NCI-H2196 (cell line): ENCODE measurements at regions not wholly inside any gene's neighbourhood (a gene's known extent, or its start where the extent isn't known, plus 50 kb on each side); places are given as distances from the start of the nearest gene placed in this dataset.

Source experiments
- DNase-seq: peaks from one replicate; lab custom pipeline; 2025; ENCODE audit not compliant: unreplicated experiment; lab: John Stamatoyannopoulos, UW

DNA sequence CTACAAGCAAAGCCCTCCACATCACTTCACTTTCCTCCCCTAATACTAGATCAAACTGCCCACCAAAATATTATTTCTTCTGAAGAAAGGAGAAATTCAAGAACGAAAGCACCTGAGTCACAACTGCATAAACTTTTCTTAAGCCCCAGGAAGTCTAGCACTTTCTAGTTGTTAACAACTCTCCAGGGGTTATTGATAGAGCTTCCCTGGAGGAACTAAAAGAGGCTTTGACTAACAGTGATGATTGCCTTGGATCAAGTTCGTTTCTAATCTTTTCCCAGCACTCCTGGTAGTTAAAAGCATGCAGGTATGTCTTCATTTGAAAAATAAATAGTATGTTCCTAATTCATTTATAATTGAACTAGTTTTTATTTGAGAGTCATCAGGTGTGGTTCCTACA lies 917.0 kb downstream of the TUSC7 start:
- no peak for DNase-seq

DNA sequence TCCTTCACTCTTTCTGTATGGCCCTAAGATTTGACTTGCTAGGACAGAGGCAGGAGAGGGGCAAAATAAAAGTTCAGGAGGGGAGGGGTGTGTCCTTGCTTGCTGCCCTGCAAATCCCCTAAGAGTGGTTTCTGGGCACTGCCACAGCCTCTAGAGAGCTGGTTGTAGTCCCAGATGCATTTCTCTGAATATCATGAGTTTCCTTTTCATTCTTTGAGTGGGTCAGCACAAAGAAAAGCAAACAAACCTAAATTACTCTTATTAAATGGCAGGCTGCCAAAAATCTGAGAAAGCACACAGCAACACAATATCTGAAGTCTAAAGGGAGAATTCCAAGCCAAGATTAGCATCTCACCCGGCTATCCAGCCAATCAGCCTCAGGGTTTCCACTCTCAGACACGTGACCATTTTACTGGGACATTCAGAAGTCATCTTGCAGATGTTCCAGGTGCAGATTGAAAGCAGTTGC lies 919.3 kb downstream of the TUSC7 start:
- DNase-seq: peak; percentile 98

DNA sequence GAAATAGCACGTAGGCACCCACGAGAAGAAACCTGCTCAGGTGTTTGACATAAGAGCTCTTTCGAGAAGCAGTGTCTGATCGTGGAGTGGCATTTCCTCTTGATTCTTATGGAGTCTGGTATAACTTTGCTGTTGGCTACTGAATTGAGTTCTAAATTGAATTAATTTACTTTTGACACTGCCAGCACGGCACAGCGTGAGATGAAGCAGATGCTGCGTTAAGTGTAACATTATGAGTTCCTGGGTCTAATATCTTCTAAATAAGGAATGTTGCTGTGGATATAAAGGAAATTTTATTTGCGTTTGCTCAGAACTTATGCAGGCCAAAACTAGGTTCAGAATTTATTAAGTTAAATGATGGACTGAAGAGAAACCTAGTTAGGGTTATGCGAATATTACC lies 919.9 kb downstream of the TUSC7 start:
- DNase-seq: no peak

DNA sequence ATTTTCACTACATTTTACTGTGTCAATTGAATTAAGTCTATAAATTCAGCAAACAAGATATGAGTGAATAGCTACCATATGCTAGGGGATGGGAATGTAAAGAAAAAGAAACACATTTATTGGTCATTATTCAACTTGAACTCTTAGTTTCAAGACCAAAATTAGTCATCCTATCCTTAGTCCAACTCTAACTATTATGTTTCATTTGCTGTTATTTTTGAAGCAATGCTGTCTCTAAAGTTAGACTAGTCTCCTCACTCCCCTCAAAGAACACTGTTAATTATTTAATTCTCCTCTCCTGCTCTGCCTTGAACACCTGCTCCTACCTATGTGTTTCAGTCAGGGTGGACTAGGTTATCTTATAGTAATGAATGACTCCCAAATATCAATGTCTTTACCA lies 920.9 kb downstream of the TUSC7 start:
- no peak for DNase-seq

DNA sequence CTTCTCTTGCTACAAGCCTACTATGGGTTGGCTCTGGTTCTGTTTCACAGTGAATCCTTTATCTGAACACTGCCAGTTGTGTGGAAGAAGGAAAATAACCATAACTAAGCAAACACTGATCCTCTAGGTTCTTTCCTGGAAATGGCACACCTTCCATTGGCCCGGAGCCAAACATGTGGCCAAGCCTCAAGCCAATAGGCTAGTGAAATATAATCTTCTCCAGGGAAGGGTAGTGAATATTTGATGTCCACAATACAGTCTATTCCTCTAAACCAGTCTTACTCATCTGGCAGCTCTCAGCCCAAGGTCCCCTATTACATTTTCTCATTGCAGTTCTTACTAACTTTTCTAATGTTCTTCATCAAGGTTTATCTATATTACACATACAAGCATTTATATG lies 921.3 kb downstream of the TUSC7 start:
- DNase-seq: peak; percentile 91

DNA sequence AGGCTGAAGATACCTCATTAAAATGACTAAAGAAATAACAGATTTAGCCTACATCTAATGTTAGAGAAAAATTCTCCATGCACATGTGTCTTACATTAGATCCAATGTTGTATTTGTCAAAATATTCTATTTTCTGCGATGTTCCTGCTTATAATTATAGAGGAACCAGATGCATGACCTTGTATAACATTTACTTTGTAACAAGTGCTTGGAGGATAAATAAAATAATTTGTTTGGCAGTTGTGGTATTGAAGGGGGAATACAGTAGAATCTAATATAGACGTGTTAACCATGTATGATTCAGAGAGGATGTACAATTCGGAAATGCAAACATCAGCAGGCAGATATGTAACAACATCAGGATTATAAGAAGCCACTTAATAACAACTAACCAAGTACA lies 922.2 kb downstream of the TUSC7 start:
- no peak for DNase-seq

DNA sequence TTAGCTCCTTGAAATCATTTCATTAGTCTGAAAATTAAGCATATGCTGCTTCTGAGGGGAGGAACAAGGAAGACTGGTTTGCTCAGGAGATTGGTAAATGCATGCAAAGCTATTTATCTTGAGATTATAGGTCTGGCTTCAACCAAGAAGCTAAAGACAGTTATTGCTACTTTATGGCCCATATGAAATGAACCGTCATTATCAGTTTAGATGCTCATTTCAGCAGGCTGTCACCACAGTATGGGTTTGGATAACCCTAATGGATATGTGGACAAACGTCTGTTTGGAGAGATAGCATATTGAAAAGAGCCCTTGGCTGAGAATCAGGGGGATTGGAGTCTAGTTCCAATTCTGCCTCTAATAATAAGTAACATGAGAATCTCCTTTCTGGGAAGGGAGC lies 922.6 kb downstream of the TUSC7 start:
- no peak for DNase-seq

DNA sequence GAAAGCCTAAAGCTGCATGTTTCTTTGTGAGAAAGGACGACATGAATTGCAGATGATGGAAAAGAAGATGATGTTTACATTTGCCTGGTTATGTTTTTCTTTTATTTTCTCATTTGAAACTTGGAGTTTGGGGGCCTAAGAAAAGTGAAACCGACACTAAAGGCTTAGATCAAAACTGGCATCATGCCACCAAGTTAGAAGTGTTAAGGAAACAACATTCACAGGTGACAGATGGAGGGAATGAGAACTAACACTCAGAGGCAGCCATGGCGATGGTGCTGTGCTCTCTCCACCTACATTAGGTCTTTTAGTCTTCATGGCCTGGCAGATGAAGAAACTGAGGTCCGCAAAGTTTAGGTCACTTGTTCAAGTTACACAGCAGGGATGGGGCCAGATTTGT lies 923.6 kb downstream of the TUSC7 start:
- no peak for DNase-seq

DNA sequence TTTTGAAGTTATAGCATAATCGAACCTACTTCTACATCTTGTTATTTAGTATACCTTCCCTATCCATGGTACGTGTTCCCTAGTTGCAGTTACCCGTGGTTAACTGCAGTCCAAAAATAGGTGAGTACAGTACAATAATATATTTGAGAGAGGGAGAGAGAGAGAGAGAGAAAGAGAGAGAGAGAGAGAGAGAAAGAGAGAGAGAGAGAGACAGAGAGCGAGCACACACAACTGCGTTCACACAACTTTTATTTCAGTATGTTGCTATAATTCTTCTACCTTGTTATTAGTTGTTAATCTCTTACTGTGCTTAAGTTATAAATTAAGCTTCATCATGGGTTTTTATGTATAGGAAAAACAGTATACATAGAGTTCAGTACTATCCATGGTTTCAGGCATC lies 928.1 kb downstream of the TUSC7 start:
- DNase-seq: no peak

DNA sequence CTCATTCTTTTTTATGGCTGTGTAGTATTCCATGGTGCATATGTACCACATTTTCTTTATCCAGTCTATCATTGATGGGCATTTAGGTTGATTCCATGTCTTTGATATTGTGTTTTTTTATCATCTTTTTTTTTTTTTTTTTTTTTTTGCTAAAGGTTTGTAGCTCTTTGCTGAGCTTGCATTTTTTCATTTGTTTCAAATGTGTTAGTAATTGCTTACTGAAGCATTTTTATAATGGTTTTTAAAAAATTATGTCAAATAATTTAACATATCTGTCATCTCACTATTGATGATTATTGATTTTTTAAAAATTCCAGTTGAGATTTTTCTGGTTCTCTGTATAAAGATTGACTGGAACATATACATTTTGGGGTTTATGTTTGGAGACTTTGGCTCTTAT lies 934.6 kb downstream of the TUSC7 start:
- DNase-seq: no peak

DNA sequence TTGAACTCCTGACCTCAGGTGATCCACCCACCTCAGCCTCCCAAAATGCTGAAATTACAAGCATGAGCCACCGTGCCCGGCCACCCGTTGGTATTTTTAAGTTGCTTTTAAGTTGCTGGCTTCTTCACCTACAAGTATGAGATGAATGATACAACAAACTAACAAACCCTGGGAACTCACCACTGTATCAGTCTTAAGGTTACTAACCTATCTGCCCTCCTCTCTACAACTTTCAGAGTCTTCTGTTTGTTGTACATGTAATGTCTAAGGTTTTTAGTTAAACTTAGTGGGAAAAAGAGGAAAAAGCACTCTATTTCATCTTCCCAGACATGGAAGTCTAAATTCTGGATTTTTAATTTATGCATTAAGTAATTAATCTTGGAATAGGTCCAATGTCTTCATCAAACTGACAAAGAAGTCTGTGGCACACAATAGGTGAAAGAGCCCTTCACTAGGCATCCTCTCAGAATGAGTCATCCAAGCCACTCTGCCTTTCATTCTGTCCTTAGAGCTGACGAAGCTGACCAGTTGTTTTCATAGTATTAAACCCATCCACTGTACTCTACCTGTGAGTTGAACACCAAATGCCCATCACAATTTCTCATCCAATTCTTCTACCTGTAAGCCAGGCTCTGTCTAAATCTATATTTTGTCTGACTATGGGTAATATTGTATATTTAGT lies 936.1 kb downstream of the TUSC7 start:
- DNase-seq: peak; percentile 52

DNA sequence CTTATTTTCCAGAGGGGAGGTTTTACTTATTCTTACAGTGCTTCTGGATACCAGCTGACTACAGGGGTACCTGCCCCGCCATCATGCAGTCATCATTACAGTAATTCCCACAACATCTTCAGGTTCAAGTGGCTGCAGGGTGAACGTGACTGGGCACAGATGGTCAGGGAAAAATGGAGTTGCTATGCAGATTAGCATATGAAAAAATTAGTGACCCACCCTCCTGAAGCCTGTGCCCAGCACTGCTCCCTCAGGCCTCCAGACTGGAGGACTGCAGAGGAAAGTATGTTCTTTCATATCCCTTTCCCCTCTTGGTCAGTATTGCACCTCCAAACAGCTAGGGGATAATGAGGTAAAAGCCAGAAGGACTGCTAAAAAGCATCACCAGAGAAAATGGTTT lies 937.9 kb downstream of the TUSC7 start:
- no peak for DNase-seq

DNA sequence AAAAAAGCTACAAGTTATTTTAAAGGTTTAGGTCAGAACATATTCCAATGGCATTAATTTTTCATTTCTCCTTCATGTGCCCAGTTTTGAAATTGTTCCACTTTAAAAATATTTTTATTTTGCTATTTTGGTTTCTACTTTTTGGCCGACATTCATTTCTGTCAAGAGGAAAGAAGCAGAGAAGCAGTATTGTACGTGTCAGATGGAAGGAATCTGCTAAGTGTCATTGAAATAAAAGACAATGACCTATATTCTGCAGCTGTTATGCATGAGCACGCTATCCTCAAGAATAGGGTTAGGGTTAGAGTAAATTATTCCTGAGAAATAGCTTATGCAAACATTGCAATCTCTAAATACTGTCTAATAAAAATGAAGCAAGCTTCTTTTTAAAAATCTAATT lies 941.7 kb downstream of the TUSC7 start:
- no peak for DNase-seq

DNA sequence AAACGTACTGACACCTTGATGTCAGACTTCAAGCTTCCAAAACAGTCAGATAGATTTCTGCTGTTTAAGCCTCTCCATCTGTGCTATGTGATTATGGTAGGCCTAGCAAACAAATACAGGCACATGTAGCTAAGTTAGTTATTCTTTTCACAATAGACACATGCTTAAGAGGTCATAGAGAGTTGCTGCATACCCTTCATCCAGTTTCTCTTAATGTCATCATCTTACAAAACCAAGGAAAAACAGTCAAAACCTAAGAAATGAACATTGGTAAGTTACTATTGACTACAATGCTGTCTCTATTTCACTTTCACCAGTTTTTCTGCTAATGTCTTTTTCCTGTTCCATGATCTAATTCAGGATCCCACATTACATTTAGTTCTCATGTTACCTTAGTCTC lies 946.8 kb downstream of the TUSC7 start:
- no peak for DNase-seq

DNA sequence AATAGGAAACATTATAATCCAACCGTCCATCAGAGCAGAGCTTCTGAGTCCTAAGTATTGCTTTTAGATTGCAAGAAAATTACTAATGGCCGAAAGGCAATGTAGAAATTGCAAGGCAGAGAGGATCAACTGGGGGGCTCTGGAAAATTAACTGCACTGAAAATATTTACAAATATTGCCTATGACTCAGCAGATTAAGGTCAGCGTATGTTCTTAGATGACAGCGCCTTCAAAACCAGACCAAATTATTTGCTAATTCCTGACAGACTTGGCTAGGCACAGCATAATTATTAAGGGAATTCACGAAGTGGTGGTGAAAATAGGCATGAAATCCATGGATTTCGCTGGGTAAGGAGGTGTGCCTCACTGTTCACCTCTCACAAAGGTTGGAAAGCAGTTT lies 947.7 kb downstream of the TUSC7 start:
- no peak for DNase-seq

DNA sequence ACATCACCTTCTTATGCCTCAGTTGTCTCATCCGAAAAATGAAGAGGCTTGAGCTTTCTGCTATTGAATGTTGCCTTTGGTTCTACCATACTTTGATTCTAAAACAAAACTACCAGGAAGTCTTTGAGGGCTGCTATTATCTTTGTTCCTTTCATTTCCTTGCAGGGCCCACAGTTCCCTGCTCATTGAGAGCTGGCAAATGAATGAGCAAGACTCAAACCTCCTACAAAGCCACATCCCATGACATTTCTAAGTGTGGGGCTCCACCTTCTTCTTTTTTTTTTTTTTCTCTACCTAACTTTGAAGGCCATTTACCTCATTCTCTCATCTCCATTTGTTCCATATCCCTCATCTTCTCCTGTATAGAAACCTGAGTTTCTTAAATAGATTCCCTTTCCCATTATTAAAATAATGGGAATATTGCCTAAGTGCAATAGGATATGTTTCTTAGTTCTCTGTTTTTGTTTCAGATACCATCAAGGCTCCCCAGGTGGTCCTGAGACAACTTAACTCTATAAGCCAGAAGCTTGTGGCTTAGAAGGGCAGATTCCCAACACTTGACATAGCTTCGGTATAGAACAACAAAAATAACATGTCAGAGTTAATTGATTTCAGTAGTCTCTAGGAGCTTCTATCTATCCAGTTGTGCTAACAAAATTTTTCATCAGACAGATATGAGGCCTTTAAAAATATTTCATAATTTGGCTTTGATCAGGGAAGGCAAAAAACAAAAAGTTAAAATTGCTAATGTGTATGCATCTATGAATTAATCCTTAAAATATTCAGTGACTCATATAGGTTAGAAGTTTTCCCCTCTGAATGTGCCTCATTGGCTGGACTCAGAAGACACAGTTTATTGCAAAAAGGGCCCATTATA lies 951.6 kb downstream of the TUSC7 start:
- no peak for DNase-seq

DNA sequence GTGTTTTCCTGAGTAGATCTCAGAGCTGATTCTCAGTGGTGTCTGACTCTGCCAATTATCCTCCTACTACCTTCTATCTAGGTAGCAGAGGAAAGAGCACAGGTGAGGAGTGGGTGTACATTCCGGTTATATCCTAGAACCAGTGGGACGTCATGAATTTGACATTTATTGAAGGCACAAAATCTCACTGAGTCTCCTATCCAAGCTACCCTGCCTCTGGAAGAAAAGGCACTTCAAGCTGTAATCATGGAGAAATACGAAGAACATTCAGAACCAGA lies 952.2 kb downstream of the TUSC7 start:
- no peak for DNase-seq

DNA sequence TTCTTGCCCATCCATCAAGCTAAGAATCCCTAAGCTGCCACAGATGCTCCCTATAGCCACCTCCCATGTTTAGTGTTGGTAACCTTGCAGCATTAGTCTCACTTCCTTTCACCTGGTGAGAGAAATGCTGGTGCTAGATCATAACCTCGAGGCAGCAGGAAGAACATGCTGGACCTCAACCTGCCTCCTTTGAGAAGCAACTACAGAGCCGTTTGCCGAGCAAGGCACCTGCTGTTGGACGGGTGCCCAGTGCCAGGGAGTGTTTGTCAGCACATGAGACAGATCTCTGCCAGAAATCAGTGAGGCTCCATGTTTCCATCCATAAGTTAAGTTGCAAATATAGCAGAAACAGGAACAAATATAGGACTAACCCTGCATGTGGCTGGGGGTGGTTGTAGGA lies 955.7 kb downstream of the TUSC7 start:
- peak; percentile 84 for DNase-seq

DNA sequence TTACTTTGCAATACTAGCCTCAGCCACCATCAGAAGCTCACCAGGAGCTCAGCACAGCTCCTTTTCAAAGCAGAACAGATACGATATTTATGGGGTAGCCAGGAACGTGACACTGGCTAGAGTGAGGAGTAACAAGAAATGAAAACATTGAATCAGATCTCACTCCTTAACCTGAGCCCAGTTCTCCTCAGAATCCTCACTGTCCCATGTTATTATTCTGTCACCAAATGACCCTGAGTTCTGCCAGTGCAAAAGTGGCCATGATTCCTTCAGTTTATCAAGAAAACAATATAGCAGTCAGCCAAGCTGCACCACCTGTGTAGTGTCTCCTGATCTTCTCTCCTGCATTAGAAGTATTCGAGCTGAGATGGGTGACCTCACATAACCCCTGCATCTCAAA lies 956.7 kb downstream of the TUSC7 start:
- DNase-seq: no peak

DNA sequence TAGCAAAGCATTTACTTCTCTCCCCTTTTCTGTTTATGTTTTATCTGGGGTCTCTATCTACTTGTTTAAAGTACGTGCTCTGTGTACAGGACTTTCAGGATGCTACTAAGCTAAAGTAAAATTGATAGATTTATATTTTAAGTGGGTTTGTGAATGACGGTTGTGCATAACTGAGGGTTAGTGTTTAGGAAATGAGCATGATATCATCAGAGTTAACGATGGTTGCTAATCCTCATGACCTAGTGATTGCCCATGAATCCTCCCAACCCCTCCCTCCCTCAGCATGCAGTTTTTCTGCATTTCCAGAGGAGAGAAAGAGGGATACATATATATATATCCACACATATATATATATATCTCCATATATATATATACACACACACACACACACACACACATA lies 957.2 kb downstream of the TUSC7 start:
- no peak for DNase-seq

DNA sequence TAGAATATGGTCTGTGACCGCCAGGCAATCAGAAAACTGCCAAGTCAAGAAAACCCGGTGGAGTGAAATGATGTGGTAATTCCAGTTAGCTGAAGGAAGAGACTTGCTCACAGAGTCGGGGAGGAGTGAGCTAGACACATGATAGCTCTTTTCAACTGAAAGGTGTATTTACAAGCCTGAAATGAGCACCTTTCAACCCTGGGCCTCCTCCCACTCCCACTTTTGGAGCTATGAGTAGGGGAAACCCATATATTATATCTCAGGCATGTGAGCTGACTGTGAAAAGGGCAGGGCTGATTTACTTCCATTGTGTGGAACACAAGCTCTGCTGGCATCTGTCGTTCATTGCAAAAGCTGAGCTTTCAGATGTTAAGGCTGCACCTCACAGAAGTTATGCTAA lies 960.2 kb downstream of the TUSC7 start:
- DNase-seq: no peak

DNA sequence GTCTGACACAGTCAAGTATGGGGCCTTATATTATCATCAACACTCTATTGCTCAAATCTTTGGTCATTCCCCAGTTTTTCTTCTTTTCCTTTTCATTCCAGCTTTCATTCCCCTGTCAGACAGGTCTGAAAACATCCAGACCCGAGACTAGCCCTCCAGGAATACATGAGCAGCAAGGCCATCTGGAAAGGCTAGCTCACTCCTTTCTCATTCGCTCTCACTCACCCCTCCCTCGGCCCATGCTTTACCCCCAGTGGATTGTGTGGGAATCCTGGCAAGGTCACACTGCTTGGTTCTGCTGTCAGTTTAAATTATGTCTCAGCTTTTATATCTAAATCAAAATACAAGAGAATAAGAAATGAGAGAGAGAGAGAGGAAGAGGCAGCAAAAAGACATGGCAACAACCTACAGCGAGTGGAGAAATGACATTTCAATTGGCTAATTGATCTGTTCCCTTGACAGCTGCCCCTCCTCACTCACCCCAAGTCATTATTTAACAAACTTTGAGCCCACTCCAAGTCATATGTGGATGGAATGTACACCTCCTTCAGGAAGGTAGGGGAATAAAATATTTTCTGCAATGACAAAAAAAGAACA lies 962.2 kb downstream of the TUSC7 start:
- no peak for DNase-seq
